Sigmoid colon (tissue), 4 donors: ENCODE measurements at regions not wholly inside any gene's neighbourhood (a gene's known extent, or its start where the extent isn't known, plus 50 kb on each side); places are given as distances from the start of the nearest gene placed in this dataset.

Source experiments
- EP300 ChIP-seq, 4 donors: sonication (generic); formaldehyde crosslinking; IDR thresholded peaks; one replicate each; pipeline ENCODE4 v1.6.1; 2017; ENCODE audit warnings: antibody characterized with exemption in 4 of 4
- POLR2A ChIP-seq, 2 donors: fragments of 450-650 bp; IDR thresholded peaks; one replicate each; pipeline ENCODE4 v1.6.1; 2016; ENCODE audit warnings: antibody characterized with exemption in 2 of 2, mild to moderate bottlenecking in 2 of 2, moderate library complexity in 2 of 2
- POLR2AphosphoS5 ChIP-seq, 4 donors: sonication (generic); formaldehyde crosslinking; IDR thresholded peaks; one replicate each; pipeline ENCODE4 v1.6.1; 2017; ENCODE audit warnings: antibody characterized with exemption in 4 of 4
- TF ChIP-seq, protein P1 (sequence below), 4 experiments: fragments of 450-650 bp in 3 of 4; fragments of 200-600 bp in 1 of 4; IDR thresholded peaks; one replicate each; pipeline ENCODE4 v1.5.1; 2016 to 2019; ENCODE audit warnings: antibody characterized with exemption in 4 of 4, mild to moderate bottlenecking in 3 of 4, moderate library complexity in 2 of 4

DNA sequence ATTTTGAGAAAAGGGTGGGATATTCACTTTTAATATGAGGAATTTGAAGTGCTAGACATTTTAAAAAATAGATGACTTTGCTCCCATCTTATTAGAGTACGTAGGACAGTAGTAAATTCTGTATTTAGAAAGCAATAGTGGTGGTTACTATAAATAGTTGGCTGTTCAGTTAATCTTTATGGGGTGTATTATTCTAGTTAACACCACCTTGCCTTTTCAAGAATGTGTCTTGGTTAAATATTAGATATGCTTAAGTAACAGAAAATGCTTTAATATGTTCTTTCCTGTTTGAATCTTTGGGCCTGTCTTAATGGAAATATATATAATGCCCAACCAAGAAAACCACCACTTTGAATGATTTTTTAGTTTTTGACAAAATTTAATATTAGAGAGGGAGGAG is 608.7 kb upstream of the FAM174A start:
- TF ChIP-seq POLR2A (IDR thresholded peaks at IDR 0.05) (no peak), POLR2AphosphoS5 (IDR thresholded peaks at IDR 0.05) (no peak), EP300 (IDR thresholded peaks at IDR 0.05) (no peak)
- TF ChIP-seq, protein P1, sequence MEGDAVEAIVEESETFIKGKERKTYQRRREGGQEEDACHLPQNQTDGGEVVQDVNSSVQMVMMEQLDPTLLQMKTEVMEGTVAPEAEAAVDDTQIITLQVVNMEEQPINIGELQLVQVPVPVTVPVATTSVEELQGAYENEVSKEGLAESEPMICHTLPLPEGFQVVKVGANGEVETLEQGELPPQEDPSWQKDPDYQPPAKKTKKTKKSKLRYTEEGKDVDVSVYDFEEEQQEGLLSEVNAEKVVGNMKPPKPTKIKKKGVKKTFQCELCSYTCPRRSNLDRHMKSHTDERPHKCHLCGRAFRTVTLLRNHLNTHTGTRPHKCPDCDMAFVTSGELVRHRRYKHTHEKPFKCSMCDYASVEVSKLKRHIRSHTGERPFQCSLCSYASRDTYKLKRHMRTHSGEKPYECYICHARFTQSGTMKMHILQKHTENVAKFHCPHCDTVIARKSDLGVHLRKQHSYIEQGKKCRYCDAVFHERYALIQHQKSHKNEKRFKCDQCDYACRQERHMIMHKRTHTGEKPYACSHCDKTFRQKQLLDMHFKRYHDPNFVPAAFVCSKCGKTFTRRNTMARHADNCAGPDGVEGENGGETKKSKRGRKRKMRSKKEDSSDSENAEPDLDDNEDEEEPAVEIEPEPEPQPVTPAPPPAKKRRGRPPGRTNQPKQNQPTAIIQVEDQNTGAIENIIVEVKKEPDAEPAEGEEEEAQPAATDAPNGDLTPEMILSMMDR (IDR thresholded peaks at IDR 0.05) = no peak
